HG02852 (cell line): ENCODE measurements at regions not wholly inside any gene's neighbourhood (a gene's known extent, or its start where the extent isn't known, plus 50 kb on each side); places are given as distances from the start of the nearest gene placed in this dataset.

Experiments
- ATAC-seq: cut with Tn5 transposase; IDR thresholded peaks from one replicate; pipeline ENCODE4 v1.9.1; 2021; ENCODE audit warnings: mild to moderate bottlenecking, moderate library complexity; ENCODE audit not compliant: unreplicated experiment

DNA sequence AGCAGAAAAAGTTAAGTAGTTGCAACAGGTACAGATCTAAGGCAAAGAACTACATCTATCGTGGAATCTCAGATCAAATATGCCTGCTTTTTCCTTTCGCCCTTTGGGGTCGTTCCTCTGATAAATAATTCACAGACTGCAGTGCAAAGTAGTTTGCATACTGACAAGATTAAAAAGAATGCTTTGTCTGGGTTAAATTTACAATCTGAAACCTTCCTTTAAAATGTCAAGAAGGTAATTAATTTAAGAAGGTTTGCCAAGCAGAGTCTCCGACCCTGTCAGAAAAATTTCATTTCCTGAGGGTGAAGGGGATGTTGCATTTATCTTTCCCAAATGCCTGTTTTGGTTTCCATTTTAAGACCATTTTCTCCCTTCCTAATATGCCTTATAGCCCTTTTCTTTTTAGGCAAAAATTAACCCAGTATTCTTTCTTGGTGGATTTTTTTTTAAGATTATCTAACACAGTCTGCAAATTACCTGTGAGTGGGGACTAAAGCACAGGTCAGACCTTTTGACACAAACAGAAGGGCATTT lies 406.9 kb downstream of the LRIG3 start:
- ATAC-seq = no peak

- no peak for ATAC-seq
Observed at GRCh38 chr12:58513852-58514251, 406.5 kb downstream of the LRIG3 start.

GRCh38 chr12:58519839-58520238 lies 400.5 kb downstream of the LRIG3 start:
- no peak for ATAC-seq

GRCh38 chr12:58521152-58521551 lies 399.2 kb downstream of the LRIG3 start:
- no peak for ATAC-seq

DNA sequence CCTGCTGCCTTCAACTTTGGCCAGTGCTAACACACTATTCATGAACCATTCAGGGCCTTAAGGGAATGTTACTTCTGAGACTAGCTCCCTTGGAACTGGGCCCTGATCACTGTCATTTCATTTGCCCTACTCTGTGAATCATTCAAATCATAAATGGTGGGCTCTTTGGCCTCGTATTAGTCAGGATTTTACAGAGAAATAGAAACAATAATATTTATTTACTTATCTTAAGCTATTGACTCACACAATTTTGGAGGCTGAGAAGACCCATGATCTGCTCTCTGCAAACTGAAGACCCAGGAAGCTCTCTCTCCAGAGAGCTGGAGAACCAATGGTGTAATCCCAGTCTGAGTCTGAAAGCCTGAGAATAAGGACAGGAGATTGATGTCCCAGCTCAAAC lies 398.5 kb downstream of the LRIG3 start:
- no peak for ATAC-seq

DNA sequence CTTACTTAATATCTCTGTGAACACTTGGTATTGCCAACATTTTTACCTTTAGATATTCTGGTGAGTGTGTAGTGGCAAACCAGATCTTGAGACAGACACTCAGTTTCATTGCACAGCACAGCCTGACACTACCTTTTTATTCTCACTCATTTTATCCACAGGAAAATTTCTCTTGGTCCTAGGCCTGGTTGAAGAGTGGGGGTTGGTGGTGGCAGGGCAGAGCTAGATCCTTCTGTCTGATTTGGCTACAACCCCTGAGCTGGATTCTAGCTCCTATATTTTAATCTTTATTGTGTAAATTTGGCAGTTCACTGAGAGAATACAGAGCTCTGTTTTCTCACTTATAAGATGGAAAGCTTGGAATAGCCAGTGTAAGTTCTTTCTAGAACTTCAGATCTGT lies 396.9 kb downstream of the LRIG3 start:
- ATAC-seq = no peak

GRCh38 chr12:58528271-58528670 lies 392.0 kb downstream of the LRIG3 start:
- no peak for ATAC-seq

GRCh38 chr12:58529114-58529665 lies 391.1 kb downstream of the LRIG3 start:
- no peak for ATAC-seq

DNA sequence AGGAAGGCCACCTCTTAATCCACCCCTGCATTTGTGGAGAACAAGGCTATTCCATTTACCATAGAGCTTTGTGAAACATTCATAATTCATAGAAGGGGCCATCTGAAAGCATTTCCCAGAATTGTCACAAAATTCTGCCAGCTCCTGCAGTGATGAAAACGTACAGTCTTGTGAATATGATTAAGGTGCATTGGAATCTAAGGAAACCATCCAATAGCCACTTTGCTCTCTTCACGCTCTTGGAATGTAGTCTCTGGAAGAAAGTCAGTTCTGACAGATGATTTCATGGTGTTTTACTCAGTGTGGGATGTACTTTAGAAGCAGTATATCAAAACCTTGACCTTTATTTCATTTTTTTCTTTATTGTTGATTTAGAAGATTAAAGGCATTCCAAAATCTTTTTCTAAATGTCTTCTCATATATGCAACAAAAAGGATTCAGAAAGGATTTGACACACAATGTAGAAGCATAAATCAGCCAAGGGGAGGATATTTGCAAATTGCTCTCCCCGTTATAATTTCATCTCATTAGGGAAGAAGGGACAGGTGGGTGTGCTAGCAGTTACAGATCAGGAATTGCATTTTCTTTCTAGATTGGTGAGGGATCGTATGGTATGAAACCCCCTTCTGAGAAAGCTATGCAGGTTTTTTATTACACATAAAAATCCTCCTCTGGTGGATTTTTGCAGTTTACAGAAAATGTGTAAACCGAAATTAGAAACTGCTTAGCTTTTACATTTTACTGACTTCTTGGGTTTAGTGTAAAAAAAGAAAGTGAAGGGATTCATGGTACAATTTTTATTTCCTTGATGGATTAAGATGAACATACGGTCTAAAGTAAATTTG lies 390.2 kb downstream of the LRIG3 start:
- no peak for ATAC-seq

GRCh38 chr12:58530742-58531062 lies 389.6 kb downstream of the LRIG3 start:
- ATAC-seq = no peak

- no peak for ATAC-seq
Observed at GRCh38 chr12:58532855-58533608, 387.3 kb downstream of the LRIG3 start.

DNA sequence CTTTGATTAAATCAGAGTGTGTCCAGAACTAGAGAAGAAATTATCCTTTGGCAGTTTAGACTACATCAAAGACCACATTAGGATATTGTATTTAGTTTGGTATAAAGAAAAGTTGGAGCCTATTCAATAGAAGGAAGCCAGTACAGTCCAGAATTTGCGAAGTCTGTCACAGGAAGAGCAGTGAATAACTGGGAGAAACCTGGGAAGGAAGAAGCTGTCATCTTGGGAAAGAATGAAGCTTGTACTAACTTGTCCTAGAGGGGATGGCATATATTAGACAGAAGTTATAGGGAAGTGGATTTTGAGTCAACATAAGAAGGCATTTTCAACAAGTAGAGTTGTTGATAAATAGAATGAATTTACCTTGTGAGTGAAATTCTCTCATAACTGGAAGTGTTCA lies 386.7 kb downstream of the LRIG3 start:
- no peak for ATAC-seq

DNA sequence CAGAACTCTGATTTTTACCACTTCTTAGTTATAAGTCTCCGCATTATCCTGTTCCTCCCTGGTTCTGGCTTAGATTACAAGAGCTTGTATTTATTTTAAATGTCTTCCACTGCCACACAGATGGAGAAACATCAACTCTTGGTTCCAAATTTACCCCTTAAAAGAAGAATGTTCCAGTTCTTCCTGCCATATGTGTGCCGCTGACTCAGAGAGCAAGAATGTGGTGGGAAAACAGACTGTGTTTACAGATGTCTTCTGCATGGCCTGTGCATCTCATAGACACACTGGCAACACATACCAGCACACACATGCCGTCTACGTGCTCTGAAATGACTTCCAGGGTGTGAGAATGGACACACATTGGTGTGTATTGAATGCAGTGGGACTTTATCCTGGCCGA lies 383.0 kb downstream of the LRIG3 start:
- ATAC-seq = no peak

GRCh38 chr12:58539295-58539694 lies 381.0 kb downstream of the LRIG3 start:
- ATAC-seq = no peak

- ATAC-seq = peak; percentile 81
Observed at GRCh38 chr12:58540480-58541299, 379.6 kb downstream of the LRIG3 start.

DNA sequence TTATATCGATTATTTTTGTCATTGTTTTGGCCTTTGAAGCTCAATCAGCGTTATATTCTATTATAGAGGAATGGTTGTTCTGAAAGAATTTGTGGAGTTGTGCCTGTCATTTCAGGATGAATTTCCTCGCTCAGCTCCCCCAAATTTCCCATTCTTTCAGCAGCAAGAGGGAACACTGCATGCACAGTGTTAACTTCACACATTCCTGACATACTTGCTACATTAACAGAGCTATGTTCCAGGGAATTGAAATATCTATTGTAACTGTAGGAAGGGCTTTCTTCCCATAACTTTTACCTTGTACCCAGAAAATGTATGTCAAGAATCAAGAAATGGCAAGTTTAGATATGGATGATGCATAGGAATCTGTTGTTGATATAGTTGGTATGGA lies 379.0 kb downstream of the LRIG3 start:
- no peak for ATAC-seq

DNA sequence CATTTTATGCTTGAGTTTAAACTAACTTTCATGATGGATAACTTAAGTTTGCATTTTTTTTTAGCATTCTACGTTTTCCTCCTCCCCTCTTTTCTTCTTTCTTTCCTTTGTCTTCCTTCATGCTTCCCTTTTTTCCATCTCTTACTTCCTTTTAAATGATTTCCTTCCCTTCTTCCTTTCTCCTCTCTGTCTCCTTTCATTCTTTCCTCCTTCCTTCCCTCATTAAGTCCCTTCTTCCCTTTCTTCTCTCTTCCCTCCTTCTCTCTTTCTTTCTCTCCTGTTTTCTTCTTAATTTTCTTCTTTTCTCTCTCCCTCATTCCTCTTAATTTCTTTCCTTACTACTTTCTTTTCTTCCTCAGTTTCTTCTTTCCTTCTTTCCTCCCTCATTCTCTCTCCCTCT lies 376.0 kb downstream of the LRIG3 start:
- no peak for ATAC-seq

DNA sequence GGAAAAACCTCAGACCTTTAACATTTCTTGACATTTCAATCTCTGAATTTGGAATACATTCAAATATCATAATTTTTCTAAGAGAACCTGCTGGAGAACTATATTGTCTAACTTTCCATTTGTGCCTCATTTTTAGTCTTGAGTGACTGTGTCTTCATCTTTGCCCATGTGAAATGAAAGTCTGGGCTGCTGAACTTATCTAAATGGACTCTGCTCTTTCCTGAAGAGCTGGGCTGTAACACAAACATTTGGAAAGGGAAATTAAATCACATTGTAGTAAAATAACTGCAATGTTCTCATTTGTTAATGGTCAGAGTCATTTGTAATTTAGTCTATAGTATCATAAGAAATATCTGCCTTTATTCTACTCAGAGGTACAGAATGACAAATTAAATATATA lies 373.1 kb downstream of the LRIG3 start:
- no peak for ATAC-seq

GRCh38 chr12:58548801-58549200 lies 371.5 kb downstream of the LRIG3 start:
- ATAC-seq = no peak

GRCh38 chr12:58554522-58555157 lies 365.7 kb downstream of the LRIG3 start:
- no peak for ATAC-seq

DNA sequence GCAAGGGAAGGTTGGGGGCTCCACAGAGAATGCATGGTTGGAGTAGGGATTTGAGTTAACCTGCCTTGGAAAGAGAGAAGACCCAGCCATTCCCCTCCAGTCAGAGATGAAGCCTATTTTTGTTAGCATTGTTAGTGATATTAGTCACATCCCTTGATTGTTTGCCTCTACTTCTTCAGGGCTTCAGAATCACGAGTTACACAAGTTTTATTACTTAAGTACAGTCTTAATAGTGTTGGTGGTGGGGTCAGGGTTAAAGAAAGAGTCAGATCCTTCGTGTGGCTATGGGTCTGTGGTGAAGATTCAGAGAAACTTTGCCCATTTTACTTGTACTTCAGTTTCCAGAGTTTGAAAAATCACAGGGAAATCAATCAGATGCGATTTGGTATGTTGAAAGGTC lies 363.1 kb downstream of the LRIG3 start:
- ATAC-seq = no peak
